ENCODE measurements at regions not wholly inside any gene's neighbourhood (a gene's known extent, or its start where the extent isn't known, plus 50 kb on each side); places are given as distances from the start of the nearest gene placed in this dataset.

- TF ChIP-seq CTCF (IDR thresholded peaks at IDR 0.05; ENCODE audit: insufficient read depth, low read length, poor library complexity, severe bottlenecking) = no peak
- no peak for DNase-seq (ENCODE audit: low read depth)
- no peaks in the 10 kb centered on the region for H3K27me3 ChIP-seq (ENCODE audit: control insufficient read depth, insufficient read depth, low read length)
Observed at GRCh38 chr12:19778797-19779196, 339.5 kb downstream of the AEBP2 start.

GRCh38 chr12:19779395-19780056 is 340.2 kb downstream of the AEBP2 start:
- no peaks in the 10 kb centered on the region for H3K27me3 ChIP-seq (ENCODE audit: control insufficient read depth, insufficient read depth, low read length)
- no peak for TF ChIP-seq CTCF (IDR thresholded peaks at IDR 0.05; ENCODE audit: insufficient read depth, low read length, poor library complexity, severe bottlenecking)
- no peaks in the 10 kb centered on the region for H3K36me3 ChIP-seq (ENCODE audit: control insufficient read depth, insufficient read depth, low read length)
- H3K4me3 ChIP-seq (ENCODE audit: low read depth, low read length) = no peak overlapping the region
- DNase-seq (ENCODE audit: low read depth) = no peak

More at GRCh38 chr12:19778797-19779196, 339.5 kb downstream of the AEBP2 start:
- Histone ChIP-seq H3K36me3 (ENCODE audit: control insufficient read depth, insufficient read depth, low read length) (no peaks in the 10 kb centered on the region), H3K4me3 (ENCODE audit: low read depth, low read length) (no peak overlapping the region)

- no peak for TF ChIP-seq CTCF (IDR thresholded peaks at IDR 0.05; ENCODE audit: insufficient read depth, low read length, poor library complexity, severe bottlenecking)
- Histone ChIP-seq H3K36me3 (ENCODE audit: control insufficient read depth, insufficient read depth, low read length) (no peaks in the 10 kb centered on the region), H3K27me3 (ENCODE audit: control insufficient read depth, insufficient read depth, low read length) (no peaks in the 10 kb centered on the region), H3K4me3 (ENCODE audit: low read depth, low read length) (no peak overlapping the region)
- no peak for DNase-seq (ENCODE audit: low read depth)
Observed at GRCh38 chr12:19780460-19780859, 341.2 kb downstream of the AEBP2 start.

GRCh38 chr12:19783547-19784444 is 344.5 kb downstream of the AEBP2 start:
- Histone ChIP-seq H3K36me3 (ENCODE audit: control insufficient read depth, insufficient read depth, low read length) (no peaks in the 10 kb centered on the region), H3K4me3 (ENCODE audit: low read depth, low read length) (no peak overlapping the region), H3K27me3 (ENCODE audit: control insufficient read depth, insufficient read depth, low read length) (no peaks in the 10 kb centered on the region)
- no peak for DNase-seq (ENCODE audit: low read depth)
- no peak for TF ChIP-seq CTCF (IDR thresholded peaks at IDR 0.05; ENCODE audit: insufficient read depth, low read length, poor library complexity, severe bottlenecking)

- no peak for DNase-seq (ENCODE audit: low read depth)
- Histone ChIP-seq H3K36me3 (ENCODE audit: control insufficient read depth, insufficient read depth, low read length) (no peaks in the 10 kb centered on the region), H3K27me3 (ENCODE audit: control insufficient read depth, insufficient read depth, low read length) (no peaks in the 10 kb centered on the region), H3K4me3 (ENCODE audit: low read depth, low read length) (no peak overlapping the region)
- TF ChIP-seq CTCF (IDR thresholded peaks at IDR 0.05; ENCODE audit: insufficient read depth, low read length, poor library complexity, severe bottlenecking) = no peak
Observed at GRCh38 chr12:19792028-19792427, 352.7 kb downstream of the AEBP2 start.

All from kidney epithelial cell (primary cell).